ENCODE measurements at regions not wholly inside any gene's neighbourhood (a gene's known extent, or its start where the extent isn't known, plus 50 kb on each side); places are given as distances from the start of the nearest gene placed in this dataset.

DNA sequence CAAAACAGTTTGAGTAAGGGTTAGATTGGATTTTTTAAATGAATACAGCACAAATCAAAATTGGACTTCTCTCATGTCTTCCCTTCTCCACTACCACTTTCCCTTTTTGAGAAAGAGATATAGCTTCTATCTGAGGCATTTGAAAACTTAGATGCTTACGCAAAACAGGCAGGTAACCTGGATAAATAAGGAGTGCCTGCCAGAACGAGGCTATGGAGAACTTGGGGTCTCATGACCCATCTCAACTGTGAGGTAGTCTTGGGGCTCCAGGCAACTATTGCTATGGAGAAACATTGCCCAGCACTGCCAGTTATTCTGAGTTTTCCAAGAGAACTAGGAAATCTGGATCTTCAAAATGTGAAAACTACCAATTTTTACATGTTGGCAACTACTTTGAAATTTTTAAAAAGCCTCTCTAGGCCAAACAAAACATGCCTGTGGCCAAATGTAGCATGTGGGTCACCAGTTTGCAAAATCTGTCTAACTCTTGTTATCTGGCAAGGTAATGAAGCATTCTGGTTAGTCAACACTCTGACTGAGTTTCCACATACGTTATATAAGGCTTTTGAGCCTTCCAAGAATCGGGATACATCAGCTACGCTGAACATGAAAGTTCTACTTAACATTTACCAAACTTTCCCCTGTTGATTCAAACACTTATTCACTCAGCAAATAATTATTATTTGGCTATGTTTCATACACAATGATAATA lies 752.7 kb downstream of the KCNA4 start:
- Histone ChIP-seq H3K36me3 (ENCODE audit: insufficient read depth, low read length) (no peaks in the 10 kb centered on the region), H3K9ac (ENCODE audit: insufficient read length) (no peak overlapping the region), H3K9me3 (ENCODE audit: low read depth, low read length) (no peaks in the 10 kb centered on the region), H3K4me3 (no peak overlapping the region), H3K27ac (no peak overlapping the region)
- no peak for DNase-seq (ENCODE audit: low read depth, low spot score)
- TF ChIP-seq EZH2 (IDR thresholded peaks at IDR 0.05) (no peak), POLR2AphosphoS5 (IDR thresholded peaks at IDR 0.05; ENCODE audit: borderline replicate concordance, low read depth, low read length) (no peak), FOXP2 (optimal IDR thresholded peaks at IDR 0.05; ENCODE audit: control extremely low read depth, extremely low read length, insufficient read depth) (no peak)

DNA sequence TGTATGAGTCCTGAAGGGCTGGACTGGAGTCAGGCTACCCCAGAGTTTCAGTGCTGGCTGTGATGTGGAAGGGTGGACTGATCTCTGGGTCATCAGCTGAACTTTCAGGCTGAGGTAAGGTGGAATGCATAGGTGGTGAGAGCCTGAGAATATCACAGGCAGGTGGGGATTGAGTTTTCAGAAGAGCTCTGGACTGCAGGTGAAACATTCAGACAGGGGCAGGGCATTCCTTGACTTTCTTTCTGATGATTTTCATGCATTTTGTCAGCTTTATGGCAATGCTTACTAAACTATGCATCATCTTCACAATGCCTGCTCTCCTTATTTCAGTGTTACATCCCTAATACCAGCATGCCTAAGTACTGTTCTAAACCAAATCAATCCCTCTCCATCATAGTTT lies 755.0 kb downstream of the KCNA4 start:
- Histone ChIP-seq H3K27ac (no peak overlapping the region), H3K9ac (ENCODE audit: insufficient read length) (no peak overlapping the region), H3K9me3 (ENCODE audit: low read depth, low read length) (no peaks in the 10 kb centered on the region), H3K36me3 (ENCODE audit: insufficient read depth, low read length) (no peaks in the 10 kb centered on the region), H3K4me3 (no peak overlapping the region)
- DNase-seq (ENCODE audit: low read depth, low spot score) = no peak
- TF ChIP-seq FOXP2 (optimal IDR thresholded peaks at IDR 0.05; ENCODE audit: control extremely low read depth, extremely low read length, insufficient read depth) (no peak), POLR2AphosphoS5 (IDR thresholded peaks at IDR 0.05; ENCODE audit: borderline replicate concordance, low read depth, low read length) (no peak), EZH2 (IDR thresholded peaks at IDR 0.05) (no peak)

GRCh38 chr11:29260939-29261705 lies 755.7 kb downstream of the KCNA4 start:
- no peak overlapping the region for H3K27ac ChIP-seq

DNA sequence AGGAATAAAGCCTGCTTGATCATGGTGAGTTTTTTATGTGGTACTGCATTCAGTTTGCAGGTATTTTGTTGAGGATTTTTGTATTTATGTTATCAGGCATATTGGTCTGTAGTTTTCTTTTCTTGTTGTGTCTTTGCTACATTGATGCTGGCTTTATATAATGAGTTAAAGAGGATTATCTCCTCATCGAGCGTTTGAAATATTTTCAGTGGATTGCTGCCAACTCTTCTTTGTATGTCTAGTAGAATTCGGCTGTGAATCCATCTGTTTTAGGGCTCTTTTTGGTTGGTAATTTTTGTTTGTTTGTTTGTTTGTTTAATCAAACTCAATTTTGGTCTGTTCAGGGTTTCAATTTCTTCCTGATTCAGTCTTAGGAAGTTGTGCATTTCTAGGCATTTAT lies 758.4 kb downstream of the KCNA4 start:
- no peak overlapping the region for H3K27ac ChIP-seq
- H3K9ac ChIP-seq (ENCODE audit: insufficient read length) = no peak overlapping the region
- TF ChIP-seq EZH2 (IDR thresholded peaks at IDR 0.05) = no peak
- TF ChIP-seq FOXP2 (optimal IDR thresholded peaks at IDR 0.05; ENCODE audit: control extremely low read depth, extremely low read length, insufficient read depth) = no peak
- no peak for TF ChIP-seq POLR2AphosphoS5 (IDR thresholded peaks at IDR 0.05; ENCODE audit: borderline replicate concordance, low read depth, low read length)
- no peak for DNase-seq (ENCODE audit: low read depth, low spot score)
- no peaks in the 10 kb centered on the region for H3K9me3 ChIP-seq (ENCODE audit: low read depth, low read length)
- no peak overlapping the region for H3K4me3 ChIP-seq
- H3K36me3 ChIP-seq (ENCODE audit: insufficient read depth, low read length) = no peaks in the 10 kb centered on the region

More at GRCh38 chr11:29260939-29261705, 755.7 kb downstream of the KCNA4 start:
- H3K9ac ChIP-seq (ENCODE audit: insufficient read length) = no peak overlapping the region
- TF ChIP-seq FOXP2 (optimal IDR thresholded peaks at IDR 0.05; ENCODE audit: control extremely low read depth, extremely low read length, insufficient read depth) (no peak), EZH2 (IDR thresholded peaks at IDR 0.05) (no peak)
- H3K9me3 ChIP-seq (ENCODE audit: low read depth, low read length) = no peaks in the 10 kb centered on the region
- DNase-seq (ENCODE audit: low read depth, low spot score) = no peak
- H3K4me3 ChIP-seq = no peak overlapping the region
- H3K36me3 ChIP-seq (ENCODE audit: insufficient read depth, low read length) = no peaks in the 10 kb centered on the region

- DNase-seq (ENCODE audit: low read depth, low spot score) = no peak
- Histone ChIP-seq H3K9ac (ENCODE audit: insufficient read length) (no peak overlapping the region), H3K27ac (no peak overlapping the region), H3K4me3 (no peak overlapping the region), H3K36me3 (ENCODE audit: insufficient read depth, low read length) (no peaks in the 10 kb centered on the region), H3K9me3 (ENCODE audit: low read depth, low read length) (no peaks in the 10 kb centered on the region)
- TF ChIP-seq POLR2AphosphoS5 (IDR thresholded peaks at IDR 0.05; ENCODE audit: borderline replicate concordance, low read depth, low read length) (no peak), FOXP2 (optimal IDR thresholded peaks at IDR 0.05; ENCODE audit: control extremely low read depth, extremely low read length, insufficient read depth) (no peak), EZH2 (IDR thresholded peaks at IDR 0.05) (no peak)
These were observed 760.2 kb downstream of the KCNA4 start for GRCh38 chr11:29256580-29256979.

- no peak overlapping the region for H3K9ac ChIP-seq (ENCODE audit: insufficient read length)
- no peaks in the 10 kb centered on the region for H3K9me3 ChIP-seq (ENCODE audit: low read depth, low read length)
- no peaks in the 10 kb centered on the region for H3K36me3 ChIP-seq (ENCODE audit: insufficient read depth, low read length)
- TF ChIP-seq POLR2AphosphoS5 (IDR thresholded peaks at IDR 0.05; ENCODE audit: borderline replicate concordance, low read depth, low read length) = no peak
- no peak for TF ChIP-seq FOXP2 (optimal IDR thresholded peaks at IDR 0.05; ENCODE audit: control extremely low read depth, extremely low read length, insufficient read depth)
- TF ChIP-seq EZH2 (IDR thresholded peaks at IDR 0.05) = no peak
- no peak for DNase-seq (ENCODE audit: low read depth, low spot score)
- no peak overlapping the region for H3K4me3 ChIP-seq
- H3K27ac ChIP-seq = no peak overlapping the region
These were observed 761.4 kb downstream of the KCNA4 start for GRCh38 chr11:29255401-29255800.

GRCh38 chr11:29251738-29252137 lies 765.1 kb downstream of the KCNA4 start:
- Histone ChIP-seq H3K36me3 (ENCODE audit: insufficient read depth, low read length) (no peaks in the 10 kb centered on the region), H3K9ac (ENCODE audit: insufficient read length) (no peak overlapping the region), H3K9me3 (ENCODE audit: low read depth, low read length) (no peaks in the 10 kb centered on the region), H3K4me3 (no peak overlapping the region), H3K27ac (no peak overlapping the region)
- DNase-seq (ENCODE audit: low read depth, low spot score) = no peak
- no peak for TF ChIP-seq EZH2 (IDR thresholded peaks at IDR 0.05)
- TF ChIP-seq FOXP2 (optimal IDR thresholded peaks at IDR 0.05; ENCODE audit: control extremely low read depth, extremely low read length, insufficient read depth) = no peak
- TF ChIP-seq POLR2AphosphoS5 (IDR thresholded peaks at IDR 0.05; ENCODE audit: borderline replicate concordance, low read depth, low read length) = no peak

GRCh38 chr11:29249713-29250112 lies 767.1 kb downstream of the KCNA4 start:
- H3K4me3 ChIP-seq = no peak overlapping the region
- no peak overlapping the region for H3K9ac ChIP-seq (ENCODE audit: insufficient read length)

More at GRCh38 chr11:29249713-29250112, 767.1 kb downstream of the KCNA4 start:
- Histone ChIP-seq H3K9me3 (ENCODE audit: low read depth, low read length) (no peaks in the 10 kb centered on the region), H3K27ac (no peak overlapping the region), H3K36me3 (ENCODE audit: insufficient read depth, low read length) (no peaks in the 10 kb centered on the region)
- DNase-seq (ENCODE audit: low read depth, low spot score) = no peak
- TF ChIP-seq FOXP2 (optimal IDR thresholded peaks at IDR 0.05; ENCODE audit: control extremely low read depth, extremely low read length, insufficient read depth) (no peak), EZH2 (IDR thresholded peaks at IDR 0.05) (no peak), POLR2AphosphoS5 (IDR thresholded peaks at IDR 0.05; ENCODE audit: borderline replicate concordance, low read depth, low read length) (no peak)
